ENCODE measurements at regions not wholly inside any gene's neighbourhood (a gene's known extent, or its start where the extent isn't known, plus 50 kb on each side); places are given as distances from the start of the nearest gene placed in this dataset.
"Not testable (repeated sequence)": the region's sequence is repeated elsewhere in the genome, so short reads cannot be mapped to it uniquely, and the experiment has no call there.

DNA sequence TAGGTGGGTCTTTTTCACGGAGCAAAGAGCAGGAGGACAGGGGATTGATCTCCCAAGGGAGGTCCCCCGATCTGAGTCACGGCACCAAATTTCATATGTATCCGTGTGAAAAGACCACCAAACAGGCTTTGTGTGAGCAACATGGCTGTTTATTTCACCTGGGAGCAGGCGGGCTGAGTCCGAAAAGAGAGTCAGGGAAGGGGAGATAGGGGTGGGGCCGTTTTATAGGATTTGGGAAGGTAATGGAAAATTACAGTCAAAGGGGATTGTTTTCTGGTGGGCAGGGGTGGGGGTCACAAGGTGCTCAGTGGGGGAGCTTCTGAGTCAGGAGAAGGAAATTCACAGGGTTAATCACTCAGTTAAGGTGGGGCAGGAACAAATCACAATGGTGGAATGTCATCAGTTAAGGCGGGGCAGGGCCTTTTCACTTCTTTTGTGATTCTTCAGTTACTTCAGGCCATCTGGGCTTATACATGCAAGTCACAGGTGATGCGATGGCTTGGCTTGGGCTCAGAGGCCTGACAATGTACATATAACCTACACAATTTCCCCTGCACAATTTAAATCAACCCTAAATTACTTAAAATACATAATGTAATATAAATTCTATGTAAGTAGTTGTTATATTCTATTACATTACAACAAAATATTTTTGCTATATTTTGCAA lies 921.3 kb upstream of the ALCAM start:
- not testable (repeated sequence) for DNase-seq

DNA sequence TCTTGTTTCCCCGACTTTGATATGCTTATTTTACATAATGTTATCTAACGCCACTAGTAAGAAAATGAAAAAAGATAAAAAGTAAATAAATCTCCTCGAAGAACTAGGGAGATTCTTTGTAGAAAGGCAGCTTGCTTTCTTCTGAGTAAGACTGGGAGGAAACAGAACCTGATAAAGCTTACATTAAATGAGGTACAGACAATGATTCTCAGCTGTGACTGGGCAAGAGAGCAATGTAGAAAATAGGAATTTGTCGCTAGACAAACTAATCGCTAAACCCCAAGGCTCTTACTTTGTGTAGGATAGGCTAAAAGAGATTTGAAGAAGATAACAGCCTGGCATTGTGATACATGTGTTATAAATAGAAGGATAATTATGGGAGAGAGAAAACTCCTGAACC lies 919.0 kb upstream of the ALCAM start:
- no peak for DNase-seq

DNA sequence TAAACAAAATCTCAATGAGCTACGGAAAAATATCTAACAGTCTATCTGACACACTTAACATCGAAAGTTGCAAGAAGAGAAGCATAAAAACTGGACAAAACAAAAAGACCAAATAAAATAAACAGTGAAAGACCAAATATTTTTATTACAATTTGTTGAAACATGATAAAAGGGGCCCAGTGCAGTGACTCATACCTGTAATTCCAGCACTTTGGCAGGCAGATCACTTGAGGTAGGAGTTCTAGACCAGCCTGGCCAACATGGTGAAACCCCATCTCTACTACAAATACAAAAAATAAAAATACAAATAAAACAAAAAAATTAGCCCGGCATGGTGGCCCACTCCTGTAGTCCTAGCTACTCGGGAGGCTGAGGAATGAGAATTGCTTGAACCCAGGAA lies 914.0 kb upstream of the ALCAM start:
- DNase-seq, result no peak

- DNase-seq, result no peak
Observed at GRCh38 chr3:104458657-104459056, 908.1 kb upstream of the ALCAM start.

GRCh38 chr3:104460477-104461406 lies 906.0 kb upstream of the ALCAM start:
- DNase-seq, result no peak

DNA sequence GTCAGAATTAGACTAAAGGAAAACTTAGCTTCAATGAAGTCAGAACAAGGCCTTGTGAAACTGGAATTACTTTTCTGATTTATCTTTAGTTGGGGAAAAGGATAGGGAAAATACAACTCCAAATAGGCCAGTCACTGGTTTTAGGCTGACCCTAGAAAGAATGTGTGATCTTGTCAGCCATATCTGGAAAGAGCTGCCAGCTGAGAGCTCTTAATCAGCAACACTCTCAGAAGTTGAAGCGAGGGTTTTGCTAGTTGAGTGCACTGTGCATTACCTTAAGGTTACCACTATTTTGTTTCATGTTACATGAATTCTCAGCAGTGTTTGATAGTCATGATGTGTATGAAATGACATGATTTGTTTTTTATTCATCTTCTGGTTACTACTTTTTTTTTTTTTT lies 905.3 kb upstream of the ALCAM start:
- DNase-seq, result no peak

GRCh38 chr3:104472221-104472620 lies 894.5 kb upstream of the ALCAM start:
- DNase-seq, result no peak

- DNase-seq, result no peak
Observed at GRCh38 chr3:104474011-104474410, 892.7 kb upstream of the ALCAM start.

GRCh38 chr3:104503022-104503421 lies 863.7 kb upstream of the ALCAM start:
- DNase-seq, result no peak

GRCh38 chr3:104510131-104510849 lies 856.4 kb upstream of the ALCAM start:
- DNase-seq, result no peak

DNA sequence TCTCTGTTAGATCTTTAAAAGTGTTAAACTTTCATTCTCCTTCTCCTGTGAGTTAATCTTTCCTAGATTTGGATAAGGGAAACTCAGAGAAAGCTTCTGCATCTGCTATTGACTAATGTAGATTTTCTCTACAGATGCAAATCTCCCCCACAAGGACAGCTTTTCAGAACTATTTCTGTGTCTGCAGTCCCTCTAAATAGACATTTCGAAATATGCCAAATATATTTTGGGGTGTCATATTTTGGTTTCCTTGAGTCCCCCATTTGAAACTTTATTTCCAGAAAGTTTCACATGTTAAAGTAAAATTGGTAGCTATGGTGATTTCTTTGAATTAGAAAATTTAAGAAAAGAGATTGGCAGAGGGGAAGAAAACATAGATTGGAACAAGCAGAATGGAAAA lies 852.3 kb upstream of the ALCAM start:
- DNase-seq, result no peak

- DNase-seq, result no peak
Observed at GRCh38 chr3:104514776-104515175, 851.9 kb upstream of the ALCAM start.

- no peak for DNase-seq
Observed at GRCh38 chr3:104519068-104519467, 847.6 kb upstream of the ALCAM start.

GRCh38 chr3:104519468-104520227 lies 847.1 kb upstream of the ALCAM start:
- DNase-seq, result no peak

DNA sequence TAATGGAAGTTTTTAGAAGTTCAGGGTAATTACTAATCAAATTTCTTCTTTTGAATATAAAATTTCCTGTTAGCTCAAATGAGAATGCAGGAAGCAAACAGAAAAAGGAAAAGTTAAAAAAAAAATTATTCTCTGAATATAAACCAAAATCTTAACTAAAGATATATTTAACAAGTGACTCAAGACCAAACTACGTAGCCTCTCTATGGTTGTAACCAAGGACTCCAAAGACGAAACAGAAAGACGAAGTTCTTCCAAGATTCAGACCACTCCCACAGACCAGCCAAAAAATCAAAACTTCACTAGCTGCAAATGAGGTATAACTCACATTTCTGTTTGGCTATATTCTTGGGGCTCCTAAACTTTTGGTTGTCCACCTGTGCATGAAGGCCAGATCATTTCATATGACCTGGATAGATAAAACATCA lies 846.5 kb upstream of the ALCAM start:
- DNase-seq, result no peak

- no peak for DNase-seq
Observed at GRCh38 chr3:104521606-104522336, 844.9 kb upstream of the ALCAM start.

- DNase-seq, result no peak
Observed at GRCh38 chr3:104523136-104523535, 843.6 kb upstream of the ALCAM start.

DNA sequence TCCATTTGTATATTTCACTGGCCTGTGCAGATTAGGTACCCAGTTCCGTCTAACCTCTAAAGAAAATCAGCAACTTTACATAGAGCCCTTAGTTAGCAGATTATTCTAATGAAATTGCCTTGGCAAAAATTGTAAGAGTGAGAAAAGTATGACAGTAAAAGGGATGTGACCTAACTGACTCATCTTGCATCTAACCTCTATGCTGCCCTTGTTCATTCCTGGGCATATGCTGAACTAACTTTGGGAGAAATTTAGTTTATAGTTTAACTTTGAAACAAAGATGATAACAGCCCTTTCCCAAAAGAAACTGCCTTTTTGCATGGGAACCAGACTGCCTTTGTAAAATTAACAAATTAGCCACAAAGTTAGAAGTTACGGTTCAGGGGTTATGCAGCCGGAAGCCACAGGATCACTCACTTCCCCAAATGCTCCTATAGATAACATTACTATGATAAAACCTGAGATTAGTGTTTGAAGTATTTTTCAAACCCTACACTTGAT lies 839.8 kb upstream of the ALCAM start:
- no peak for DNase-seq

GRCh38 chr3:104530934-104531333 lies 835.8 kb upstream of the ALCAM start:
- no peak for DNase-seq

GRCh38 chr3:104536715-104537114 lies 830.0 kb upstream of the ALCAM start:
- DNase-seq, result no peak

DNA sequence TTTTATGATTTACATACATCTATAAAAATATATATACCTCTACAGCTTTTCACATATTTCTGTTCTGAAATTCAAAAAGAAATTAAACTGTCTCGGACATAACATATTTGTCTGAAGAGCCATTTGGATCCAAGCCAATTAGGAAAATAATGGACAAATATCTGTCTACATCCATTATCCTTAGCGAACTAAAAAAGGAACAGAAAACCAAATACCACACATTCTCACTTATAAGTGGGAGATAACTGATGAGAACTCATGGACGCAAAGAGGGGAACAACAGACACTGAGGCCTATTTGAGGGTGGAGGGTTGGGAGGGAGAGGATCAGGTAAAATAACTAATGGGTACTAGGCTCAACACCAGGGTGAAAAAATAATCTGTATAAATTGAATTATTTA lies 829.4 kb upstream of the ALCAM start:
- DNase-seq, result no peak

DNA sequence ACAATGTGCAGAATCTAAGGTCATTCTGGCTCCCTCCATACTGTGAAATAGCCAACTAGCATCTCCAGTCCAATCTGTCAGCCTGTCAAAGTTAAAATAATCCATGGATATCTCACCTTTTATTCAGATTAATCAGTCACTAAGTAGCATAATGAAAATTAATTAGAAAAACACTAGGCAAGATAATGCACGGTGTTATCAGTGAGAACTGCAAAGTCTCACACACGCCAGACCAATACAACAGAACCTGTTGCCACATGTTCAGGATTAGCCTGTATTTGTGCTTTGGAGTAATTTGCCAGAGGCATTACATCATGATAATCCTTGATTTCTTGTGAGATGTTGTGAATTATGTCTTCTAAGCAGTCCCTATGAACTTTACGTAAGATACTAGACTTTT lies 820.4 kb upstream of the ALCAM start:
- DNase-seq, result no peak

Data from activated effector memory CD4-positive, alpha-beta T cell treated with Interleukin-2 at 50 U/mL for 16 hours (primary cell).